Dendritic cell treated with granulocyte-macrophage colony-stimulating factor and Interleukin-4, amounts not matched to agents 40 ng/mL and 50 ng/mL, for 4 days (primary cell): ENCODE measurements at regions not wholly inside any gene's neighbourhood (a gene's known extent, or its start where the extent isn't known, plus 50 kb on each side); places are given as distances from the start of the nearest gene placed in this dataset.

Experiments
- H3K27ac Mint-ChIP-seq: one replicate; pipeline ENCODE4 v1.8.0; 2022; ENCODE audit warnings: mild to moderate bottlenecking, mixed read lengths
- H3K27me3 Mint-ChIP-seq: one replicate; pipeline ENCODE4 v1.8.0; 2022; ENCODE audit warnings: mild to moderate bottlenecking, mixed read lengths
- H3K36me3 Mint-ChIP-seq: one replicate; pipeline ENCODE4 v1.8.0; 2022; ENCODE audit warnings: low read depth, mixed read lengths
- H3K4me1 Mint-ChIP-seq: one replicate; pipeline ENCODE4 v1.8.0; 2022; ENCODE audit warnings: low read depth, mixed read lengths
- H3K4me3 Mint-ChIP-seq: one replicate; pipeline ENCODE4 v1.8.0; 2022; ENCODE audit warnings: mild to moderate bottlenecking, moderate library complexity, mixed read lengths
- H3K9me3 Mint-ChIP-seq: one replicate; pipeline ENCODE4 v1.8.0; 2022; ENCODE audit warnings: mixed read lengths
- intact Hi-C: fragments of 100-400 bp; cut with micrococcal nuclease; formaldehyde crosslinking; loops from one replicate; pipeline ENCODE4 v1.15.0; 2022

- Mint-ChIP-seq H3K36me3 (no peaks in the 10 kb centered on the region), H3K4me1 (peaks cover 2% of the 10 kb centered on the region), H3K27ac (no peak overlapping the region), H3K27me3 (no peaks in the 10 kb centered on the region), H3K9me3 (peaks cover 25% of the 10 kb centered on the region), H3K4me3 (no peak overlapping the region)
- intact Hi-C loops = no loop called here
Measured at GRCh38 chr9:81369121-81369520, 320.2 kb downstream of the TLE1 start.

GRCh38 chr9:81363916-81364480 lies 325.3 kb downstream of the TLE1 start:
- H3K4me3 Mint-ChIP-seq = no peak overlapping the region
- intact Hi-C loops = no loop called here
- no peaks in the 10 kb centered on the region for H3K36me3 Mint-ChIP-seq
- no peak overlapping the region for H3K27ac Mint-ChIP-seq
- H3K27me3 Mint-ChIP-seq = no peaks in the 10 kb centered on the region
- H3K4me1 Mint-ChIP-seq = no peaks in the 10 kb centered on the region
- H3K9me3 Mint-ChIP-seq = peaks cover 46% of the 10 kb centered on the region

GRCh38 chr9:81361296-81361695 lies 328.1 kb downstream of the TLE1 start:
- Mint-ChIP-seq H3K4me1 (no peaks in the 10 kb centered on the region), H3K27ac (no peak overlapping the region), H3K9me3 (peaks cover 37% of the 10 kb centered on the region), H3K4me3 (no peak overlapping the region), H3K27me3 (no peaks in the 10 kb centered on the region), H3K36me3 (no peaks in the 10 kb centered on the region)
- intact Hi-C loops = no loop called here

GRCh38 chr9:81351166-81351565 lies 338.2 kb downstream of the TLE1 start:
- Mint-ChIP-seq H3K27me3 (peaks cover 2% of the 10 kb centered on the region), H3K9me3 (peaks cover 7% of the 10 kb centered on the region), H3K4me3 (no peak overlapping the region), H3K36me3 (no peaks in the 10 kb centered on the region), H3K27ac (no peak overlapping the region), H3K4me1 (no peaks in the 10 kb centered on the region)
- intact Hi-C loops = no loop called here

- Mint-ChIP-seq H3K36me3 (no peaks in the 10 kb centered on the region), H3K4me3 (no peak overlapping the region), H3K27me3 (no peaks in the 10 kb centered on the region), H3K9me3 (peaks cover 9% of the 10 kb centered on the region), H3K27ac (no peak overlapping the region), H3K4me1 (no peaks in the 10 kb centered on the region)
- intact Hi-C loops = no loop called here
Measured at GRCh38 chr9:81344366-81344765, 345.0 kb downstream of the TLE1 start.

- H3K4me3 Mint-ChIP-seq = no peak overlapping the region
- H3K27ac Mint-ChIP-seq = no peak overlapping the region
- H3K4me1 Mint-ChIP-seq = no peaks in the 10 kb centered on the region
- H3K36me3 Mint-ChIP-seq = no peaks in the 10 kb centered on the region
- no peaks in the 10 kb centered on the region for H3K27me3 Mint-ChIP-seq
- intact Hi-C loops = no loop called here
- H3K9me3 Mint-ChIP-seq = peaks cover 43% of the 10 kb centered on the region
Measured at GRCh38 chr9:81335879-81336421, 353.4 kb downstream of the TLE1 start.

GRCh38 chr9:81321551-81321950 lies 367.8 kb downstream of the TLE1 start:
- H3K9me3 Mint-ChIP-seq = peaks cover 32% of the 10 kb centered on the region
- no peaks in the 10 kb centered on the region for H3K27me3 Mint-ChIP-seq
- intact Hi-C loops = no loop called here
- no peak overlapping the region for H3K4me3 Mint-ChIP-seq
- no peaks in the 10 kb centered on the region for H3K36me3 Mint-ChIP-seq
- no peaks in the 10 kb centered on the region for H3K4me1 Mint-ChIP-seq
- H3K27ac Mint-ChIP-seq = no peak overlapping the region

- H3K27me3 Mint-ChIP-seq = no peaks in the 10 kb centered on the region
- peaks cover 29% of the 10 kb centered on the region for H3K9me3 Mint-ChIP-seq
- H3K4me1 Mint-ChIP-seq = no peaks in the 10 kb centered on the region
- intact Hi-C loops = no loop called here
- H3K36me3 Mint-ChIP-seq = no peaks in the 10 kb centered on the region
- H3K4me3 Mint-ChIP-seq = no peak overlapping the region
- H3K27ac Mint-ChIP-seq = no peak overlapping the region
Measured at GRCh38 chr9:81320909-81321482, 368.4 kb downstream of the TLE1 start.

GRCh38 chr9:81318571-81318970 lies 370.8 kb downstream of the TLE1 start:
- intact Hi-C loops = no loop called here

GRCh38 chr9:81317939-81318338 lies 371.4 kb downstream of the TLE1 start:
- Mint-ChIP-seq H3K4me3 (no peak overlapping the region), H3K27ac (no peak overlapping the region), H3K9me3 (peaks cover 29% of the 10 kb centered on the region), H3K27me3 (no peaks in the 10 kb centered on the region), H3K4me1 (peaks cover 16% of the 10 kb centered on the region), H3K36me3 (no peaks in the 10 kb centered on the region)
- intact Hi-C loops = no loop called here

More at GRCh38 chr9:81318571-81318970, 370.8 kb downstream of the TLE1 start:
- Mint-ChIP-seq H3K27me3 (no peaks in the 10 kb centered on the region), H3K9me3 (peaks cover 29% of the 10 kb centered on the region), H3K36me3 (no peaks in the 10 kb centered on the region), H3K27ac (no peak overlapping the region), H3K4me1 (peaks cover 16% of the 10 kb centered on the region), H3K4me3 (no peak overlapping the region)

GRCh38 chr9:81317223-81317622 lies 372.1 kb downstream of the TLE1 start:
- Mint-ChIP-seq H3K27ac (no peak overlapping the region), H3K36me3 (no peaks in the 10 kb centered on the region), H3K4me1 (peaks cover 16% of the 10 kb centered on the region), H3K4me3 (no peak overlapping the region), H3K9me3 (peaks cover 29% of the 10 kb centered on the region), H3K27me3 (no peaks in the 10 kb centered on the region)
- intact Hi-C loops = no loop called here

GRCh38 chr9:81314490-81314889 lies 374.9 kb downstream of the TLE1 start:
- Mint-ChIP-seq H3K9me3 (peaks cover 32% of the 10 kb centered on the region), H3K4me3 (no peak overlapping the region), H3K4me1 (peaks cover 16% of the 10 kb centered on the region), H3K27me3 (no peaks in the 10 kb centered on the region), H3K36me3 (no peaks in the 10 kb centered on the region), H3K27ac (no peak overlapping the region)
- intact Hi-C loops = no loop called here

- intact Hi-C loops = no loop called here
- no peak overlapping the region for H3K4me3 Mint-ChIP-seq
- no peaks in the 10 kb centered on the region for H3K36me3 Mint-ChIP-seq
- peaks cover 16% of the 10 kb centered on the region for H3K4me1 Mint-ChIP-seq
- no peak overlapping the region for H3K27ac Mint-ChIP-seq
- peaks cover 37% of the 10 kb centered on the region for H3K9me3 Mint-ChIP-seq
- no peaks in the 10 kb centered on the region for H3K27me3 Mint-ChIP-seq
Measured at GRCh38 chr9:81313877-81314276, 375.5 kb downstream of the TLE1 start.

GRCh38 chr9:81312346-81312745 lies 377.0 kb downstream of the TLE1 start:
- H3K4me1 Mint-ChIP-seq = peaks cover 16% of the 10 kb centered on the region

GRCh38 chr9:81308404-81308803 lies 380.9 kb downstream of the TLE1 start:
- Mint-ChIP-seq H3K36me3 (no peaks in the 10 kb centered on the region), H3K27me3 (no peaks in the 10 kb centered on the region), H3K9me3 (peaks cover 18% of the 10 kb centered on the region), H3K27ac (no peak overlapping the region), H3K4me1 (peaks cover 6% of the 10 kb centered on the region), H3K4me3 (no peak overlapping the region)
- intact Hi-C loops = no loop called here

More at GRCh38 chr9:81312346-81312745, 377.0 kb downstream of the TLE1 start:
- no peak overlapping the region for H3K4me3 Mint-ChIP-seq
- H3K27ac Mint-ChIP-seq = no peak overlapping the region
- H3K9me3 Mint-ChIP-seq = peaks cover 39% of the 10 kb centered on the region
- H3K36me3 Mint-ChIP-seq = no peaks in the 10 kb centered on the region
- no peaks in the 10 kb centered on the region for H3K27me3 Mint-ChIP-seq
- intact Hi-C loops = no loop called here
